Natural killer cell (primary cell): ENCODE measurements at regions not wholly inside any gene's neighbourhood (a gene's known extent, or its start where the extent isn't known, plus 50 kb on each side); places are given as distances from the start of the nearest gene placed in this dataset.
A peak's percentile ranks its signal among the peaks of the same experiment; 100 is the strongest.

Source experiments
- ATAC-seq, 3 donors: fragments of 150-1000 bp in 2 of 3; fragments of 200-7000 bp in 1 of 3; cut with Tn5 transposase; 1 replicate in 1 of 3; 2 replicates in 2 of 3; pipeline ENCODE4 v1.10.0; 2021; ENCODE audit warnings: mild to moderate bottlenecking in 2 of 3, moderate library complexity in 2 of 3
- DNase-seq, 2 donors: peaks; one replicate each; pipeline versions ENCODE4 v3.0.0 to v3.0.0-alpha.2; 2013 to 2021; ENCODE audit warnings: mixed read lengths in 1 of 2
- H3K27ac ChIP-seq: one replicate; pipeline ENCODE4 v1.5.1; 2013; ENCODE audit warnings: mild to moderate bottlenecking, low read length
- H3K27me3 ChIP-seq: one replicate; pipeline ENCODE4 v1.6.1; 2013; ENCODE audit warnings: low read length; ENCODE audit not compliant: control insufficient read depth, insufficient read depth
- H3K36me3 ChIP-seq: one replicate; pipeline ENCODE4 v1.6.1; 2013; ENCODE audit warnings: low read length; ENCODE audit not compliant: control insufficient read depth, insufficient read depth
- H3K4me1 ChIP-seq: one replicate; pipeline ENCODE4 v1.6.1; 2013; ENCODE audit warnings: low read length; ENCODE audit not compliant: control insufficient read depth, insufficient read depth
- H3K4me3 ChIP-seq: one replicate; pipeline ENCODE4 v1.5.1; 2013; ENCODE audit warnings: low read length
- H3K9me3 ChIP-seq: one replicate; pipeline ENCODE4 v1.6.1; 2013; ENCODE audit warnings: low read length; ENCODE audit not compliant: control insufficient read depth, insufficient read depth
- H3K27ac Mint-ChIP-seq, 2 donors: one replicate each; pipeline ENCODE4 v1.8.0; 2022; ENCODE audit warnings: mild to moderate bottlenecking in 2 of 2, mixed read lengths in 2 of 2, moderate library complexity in 1 of 2
- H3K27me3 Mint-ChIP-seq, 2 donors: one replicate each; pipeline ENCODE4 v1.8.0; 2022; ENCODE audit warnings: low read depth in 2 of 2, mixed read lengths in 2 of 2
- H3K36me3 Mint-ChIP-seq: one replicate; pipeline ENCODE4 v1.8.0; 2022; ENCODE audit warnings: mixed read lengths
- H3K4me1 Mint-ChIP-seq, 2 donors: one replicate each; pipeline ENCODE4 v1.8.0; 2022; ENCODE audit warnings: mixed read lengths in 2 of 2
- H3K4me3 Mint-ChIP-seq: one replicate; pipeline ENCODE4 v1.8.0; 2022; ENCODE audit warnings: mild to moderate bottlenecking, moderate library complexity, mixed read lengths
- H3K9me3 Mint-ChIP-seq, 2 donors: one replicate each; pipeline ENCODE4 v1.8.0; 2022; ENCODE audit warnings: mixed read lengths in 2 of 2
- CTCF ChIP-seq: fragments of 200-600 bp; IDR thresholded peaks from one replicate; pipeline ENCODE4 v1.8.0; 2022; ENCODE audit warnings: antibody characterized with exemption
- WGBS: methylation state at CpG from one replicate; pipeline ENCODE4 v1.1.7; 2013; ENCODE audit warnings: missing lambda C conversion rate; ENCODE audit not compliant: insufficient coverage; 5-methylcytosine and 5-hydroxymethylcytosine counted together
- intact Hi-C: fragments of 100-400 bp; cut with micrococcal nuclease; formaldehyde crosslinking; loops from one replicate; pipeline ENCODE4 v1.14.2; 2022

- Mint-ChIP-seq H3K4me3 (no peak overlapping the region), H3K27ac (no peak overlapping the region), H3K4me1 (peaks cover 7 to 13% of the 10 kb centered on the region in 2 donors), H3K36me3 (no peaks in the 10 kb centered on the region), H3K27me3 (peaks cover 5 to 26% of the 10 kb centered on the region in 2 donors), H3K9me3 (no peaks in the 10 kb centered on the region)
- ATAC-seq (peak; percentile 46 to 82 (median 64)), DNase-seq (peak; percentile 40 to 76)
- Histone ChIP-seq H3K9me3 (no peaks in the 10 kb centered on the region), H3K36me3 (no peaks in the 10 kb centered on the region), H3K27ac (no peak overlapping the region), H3K27me3 (no peaks in the 10 kb centered on the region), H3K4me1 (peaks cover 6% of the 10 kb centered on the region), H3K4me3 (no peak overlapping the region)
- WGBS: 40% methylated on average over 9 of the region's 10 CpGs
- intact Hi-C loops: loop anchor here (2.0 kb wide), 1 partner anchor 273 kb away; no protein-coding TSS in a partner anchor
- peak; percentile 92 for TF ChIP-seq CTCF
These were observed 187.5 kb downstream of the TMEM38B start for GRCh38 chr9:105881654-105882349.

- H3K36me3 ChIP-seq: no peaks in the 10 kb centered on the region
- H3K27me3 Mint-ChIP-seq: peaks cover 5 to 26% of the 10 kb centered on the region in 2 donors
- no peak for DNase-seq
- H3K27ac Mint-ChIP-seq: no peak overlapping the region
- no peaks in the 10 kb centered on the region for H3K9me3 ChIP-seq
- H3K9me3 Mint-ChIP-seq: no peaks in the 10 kb centered on the region
- no peak overlapping the region for H3K27ac ChIP-seq
- intact Hi-C loops: no loop called here
- no peak overlapping the region for H3K4me3 Mint-ChIP-seq
- no peaks in the 10 kb centered on the region for H3K36me3 Mint-ChIP-seq
- H3K4me1 ChIP-seq: peaks cover 6% of the 10 kb centered on the region
- 0% methylated on average over 1 of the region's 2 CpGs for WGBS
- peaks cover 10 to 11% of the 10 kb centered on the region in 2 donors for H3K4me1 Mint-ChIP-seq
- ATAC-seq: peak in 2 of 3 donors; percentile 59 to 69
- no peak for TF ChIP-seq CTCF
- H3K4me3 ChIP-seq: no peak overlapping the region
- no peaks in the 10 kb centered on the region for H3K27me3 ChIP-seq
These were observed 189.5 kb downstream of the TMEM38B start for GRCh38 chr9:105883847-105884246.

DNA sequence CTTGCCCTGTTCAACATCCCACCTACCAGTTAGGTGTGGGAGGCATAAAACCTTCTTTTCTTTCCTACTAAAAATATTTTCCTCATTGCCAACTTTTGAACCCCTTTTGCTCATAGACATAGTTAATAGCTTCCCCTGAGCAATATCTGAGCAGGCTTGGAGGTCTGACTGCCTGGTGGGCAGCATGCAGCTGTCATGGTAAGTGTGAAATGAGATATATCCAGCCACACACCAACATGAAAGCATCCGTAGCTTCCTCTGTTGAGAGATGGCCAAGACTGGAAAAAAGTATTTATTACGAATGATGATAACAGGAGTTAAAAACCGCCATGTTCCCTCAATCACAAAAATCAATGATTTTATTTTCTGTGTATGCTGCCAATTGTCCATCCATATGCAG, 190.1 kb downstream of the TMEM38B start:
- no peaks in the 10 kb centered on the region for H3K36me3 Mint-ChIP-seq
- Histone ChIP-seq H3K36me3 (no peaks in the 10 kb centered on the region), H3K4me1 (peaks cover 6% of the 10 kb centered on the region), H3K9me3 (no peaks in the 10 kb centered on the region), H3K4me3 (no peak overlapping the region), H3K27ac (no peak overlapping the region), H3K27me3 (no peaks in the 10 kb centered on the region)
- no peak overlapping the region for H3K4me3 Mint-ChIP-seq
- peaks cover 5 to 21% of the 10 kb centered on the region in 2 donors for H3K27me3 Mint-ChIP-seq
- ATAC-seq (no peak), DNase-seq (no peak)
- intact Hi-C loops: no loop called here
- TF ChIP-seq CTCF: no peak
- 83% methylated on average over 1 of the region's 3 CpGs for WGBS
- H3K4me1 Mint-ChIP-seq: peaks cover 10 to 11% of the 10 kb centered on the region in 2 donors
- H3K9me3 Mint-ChIP-seq: no peaks in the 10 kb centered on the region
- H3K27ac Mint-ChIP-seq: no peak overlapping the region

DNA sequence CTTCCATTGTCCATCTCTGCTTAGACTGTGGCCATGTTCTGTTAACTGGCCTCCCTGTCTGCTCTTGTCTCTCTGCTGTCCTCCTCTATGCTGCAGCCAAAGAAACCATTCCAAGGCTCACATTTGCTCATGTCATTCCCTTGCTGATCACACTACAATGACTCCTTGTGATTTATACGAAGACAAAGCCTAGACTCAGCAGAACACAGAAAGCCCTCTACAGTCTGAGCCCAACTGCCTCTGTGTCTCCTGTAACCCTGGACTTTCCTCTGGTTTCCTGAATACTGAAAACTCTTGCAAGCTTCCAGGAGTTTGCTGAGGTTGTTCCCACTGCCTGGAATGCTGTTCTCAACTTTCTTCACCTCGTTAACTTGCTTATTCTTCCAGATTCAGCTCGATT, 191.8 kb downstream of the TMEM38B start:
- no peaks in the 10 kb centered on the region for H3K9me3 ChIP-seq
- no peak overlapping the region for H3K4me3 ChIP-seq
- ATAC-seq (no peak), DNase-seq (no peak)
- Mint-ChIP-seq H3K4me1 (peaks cover 10 to 11% of the 10 kb centered on the region in 2 donors), H3K27me3 (peaks cover 5 to 12% of the 10 kb centered on the region in 2 donors), H3K27ac (no peak overlapping the region), H3K4me3 (no peak overlapping the region), H3K36me3 (no peaks in the 10 kb centered on the region), H3K9me3 (no peaks in the 10 kb centered on the region)
- H3K27me3 ChIP-seq: no peaks in the 10 kb centered on the region
- H3K27ac ChIP-seq: no peak overlapping the region
- intact Hi-C loops: no loop called here
- no peak for TF ChIP-seq CTCF
- WGBS: 81% methylated on average over 3 of the region's 3 CpGs
- H3K4me1 ChIP-seq: peaks cover 6% of the 10 kb centered on the region
- H3K36me3 ChIP-seq: no peaks in the 10 kb centered on the region
